ENCODE measurements at regions not wholly inside any gene's neighbourhood (a gene's known extent, or its start where the extent isn't known, plus 50 kb on each side); places are given as distances from the start of the nearest gene placed in this dataset.

- ChIA-PET RAD21 (ENCODE audit: low non-redundant PET in 1 of 2, low total read pairs in 2 of 2, uncharacterized antibody in 2 of 2, unreplicated experiment in 2 of 2) (no interaction called here), CTCF (no interaction called here), POLR2A (no interaction called here)
- H3K27ac ChIP-seq (ENCODE audit: low read depth, low read length) = no peak overlapping the region
- H4K20me1 ChIP-seq (ENCODE audit: insufficient read depth) = no peaks in the 10 kb centered on the region
- H2AFZ ChIP-seq (ENCODE audit: low read depth, low read length, poor library complexity, severe bottlenecking) = no peak overlapping the region
- H3K4me3 ChIP-seq (replicated peaks in 1 of 2; ENCODE audit: low read depth in 1 of 2, low read length in 2 of 2) = no peak overlapping the region
- intact Hi-C loops (cut with micrococcal nuclease) = no loop called here
- ATAC-seq (no peak), DNase-seq (ENCODE audit: low read depth, low spot score) (no peak)
- no peaks in the 10 kb centered on the region for H3K27me3 ChIP-seq (ENCODE audit: insufficient read depth, low read length)
- no peak overlapping the region for H3K9ac ChIP-seq (ENCODE audit: low read length)
- no peaks in the 10 kb centered on the region for H3K9me2 ChIP-seq (ENCODE audit: insufficient read depth)
- H3K79me2 ChIP-seq (ENCODE audit: insufficient read depth, low read length) = no peaks in the 10 kb centered on the region
- no peaks in the 10 kb centered on the region for H3K36me3 ChIP-seq (ENCODE audit: control insufficient read depth in 1 of 2, insufficient read depth in 2 of 2, low read length in 2 of 2)
- no TSS peak for BruUV-seq (replicated peaks)
- no peak overlapping the region for H3K4me2 ChIP-seq (ENCODE audit: low read length)
- no peaks in the 10 kb centered on the region for H3K9me3 ChIP-seq (ENCODE audit: control insufficient read depth in 1 of 2, insufficient read depth in 1 of 2, low read depth in 1 of 2, low read length in 2 of 2)
- peaks cover 0 to 6% of the 10 kb centered on the region in 2 experiments; a peak in 1 of 4 replicates for H3K4me1 ChIP-seq (ENCODE audit: control insufficient read depth in 1 of 2, insufficient read depth in 2 of 2, low read length in 2 of 2)
- TF ChIP-seq EZH2 (IDR thresholded peaks at IDR 0.05) (no peak), SRF (IDR thresholded peaks at IDR 0.05; ENCODE audit: low read depth) (no peak), ZNF274 (IDR thresholded peaks at IDR 0.05; ENCODE audit: low read depth, low read length) (no peak), SP1 (IDR thresholded peaks at IDR 0.05; ENCODE audit: low read depth) (no peak; the same call in 1 of the 2 replicates), EZH2phosphoT487 (IDR thresholded peaks at IDR 0.05; ENCODE audit: borderline replicate concordance) (no peak), POLR2AphosphoS5 (IDR thresholded peaks at IDR 0.05; ENCODE audit: low read depth, low read length) (no peak), SIN3A (IDR thresholded peaks at IDR 0.05; ENCODE audit: low read depth) (no peak), TCF7L2 (IDR thresholded peaks at IDR 0.05; ENCODE audit: borderline replicate concordance, extremely low read depth, insufficient read depth, insufficient read length) (no peak), EGR1 (IDR thresholded peaks at IDR 0.05; ENCODE audit: low read depth) (no peak), YY1 (IDR thresholded peaks at IDR 0.05; ENCODE audit: extremely low read depth, insufficient replicate concordance, low read depth, low read length) (no peak), JUND (IDR thresholded peaks at IDR 0.05) (no peak), CBX3 (IDR thresholded peaks at IDR 0.05; ENCODE audit: low read depth) (no peak), ATF3 (IDR thresholded peaks at IDR 0.05) (no peak), RAD21 (IDR thresholded peaks at IDR 0.05; ENCODE audit: low read depth) (no peak), ELF1 (IDR thresholded peaks at IDR 0.05; ENCODE audit: borderline replicate concordance, low read depth) (no peak)
- TF ChIP-seq, protein P1, sequence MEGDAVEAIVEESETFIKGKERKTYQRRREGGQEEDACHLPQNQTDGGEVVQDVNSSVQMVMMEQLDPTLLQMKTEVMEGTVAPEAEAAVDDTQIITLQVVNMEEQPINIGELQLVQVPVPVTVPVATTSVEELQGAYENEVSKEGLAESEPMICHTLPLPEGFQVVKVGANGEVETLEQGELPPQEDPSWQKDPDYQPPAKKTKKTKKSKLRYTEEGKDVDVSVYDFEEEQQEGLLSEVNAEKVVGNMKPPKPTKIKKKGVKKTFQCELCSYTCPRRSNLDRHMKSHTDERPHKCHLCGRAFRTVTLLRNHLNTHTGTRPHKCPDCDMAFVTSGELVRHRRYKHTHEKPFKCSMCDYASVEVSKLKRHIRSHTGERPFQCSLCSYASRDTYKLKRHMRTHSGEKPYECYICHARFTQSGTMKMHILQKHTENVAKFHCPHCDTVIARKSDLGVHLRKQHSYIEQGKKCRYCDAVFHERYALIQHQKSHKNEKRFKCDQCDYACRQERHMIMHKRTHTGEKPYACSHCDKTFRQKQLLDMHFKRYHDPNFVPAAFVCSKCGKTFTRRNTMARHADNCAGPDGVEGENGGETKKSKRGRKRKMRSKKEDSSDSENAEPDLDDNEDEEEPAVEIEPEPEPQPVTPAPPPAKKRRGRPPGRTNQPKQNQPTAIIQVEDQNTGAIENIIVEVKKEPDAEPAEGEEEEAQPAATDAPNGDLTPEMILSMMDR (IDR thresholded peaks at IDR 0.05 in 2 of 3, conservative IDR thresholded peaks at IDR 0.05 in 1 of 3; ENCODE audit: borderline replicate concordance in 1 of 3, insufficient read depth in 1 of 3, low read depth in 2 of 3, low read length in 2 of 3) = no peak
- TF ChIP-seq, protein P2, sequence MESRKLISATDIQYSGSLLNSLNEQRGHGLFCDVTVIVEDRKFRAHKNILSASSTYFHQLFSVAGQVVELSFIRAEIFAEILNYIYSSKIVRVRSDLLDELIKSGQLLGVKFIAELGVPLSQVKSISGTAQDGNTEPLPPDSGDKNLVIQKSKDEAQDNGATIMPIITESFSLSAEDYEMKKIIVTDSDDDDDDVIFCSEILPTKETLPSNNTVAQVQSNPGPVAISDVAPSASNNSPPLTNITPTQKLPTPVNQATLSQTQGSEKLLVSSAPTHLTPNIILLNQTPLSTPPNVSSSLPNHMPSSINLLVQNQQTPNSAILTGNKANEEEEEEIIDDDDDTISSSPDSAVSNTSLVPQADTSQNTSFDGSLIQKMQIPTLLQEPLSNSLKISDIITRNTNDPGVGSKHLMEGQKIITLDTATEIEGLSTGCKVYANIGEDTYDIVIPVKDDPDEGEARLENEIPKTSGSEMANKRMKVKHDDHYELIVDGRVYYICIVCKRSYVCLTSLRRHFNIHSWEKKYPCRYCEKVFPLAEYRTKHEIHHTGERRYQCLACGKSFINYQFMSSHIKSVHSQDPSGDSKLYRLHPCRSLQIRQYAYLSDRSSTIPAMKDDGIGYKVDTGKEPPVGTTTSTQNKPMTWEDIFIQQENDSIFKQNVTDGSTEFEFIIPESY (IDR thresholded peaks at IDR 0.05; ENCODE audit: extremely low read depth, insufficient replicate concordance, low read length) = no peak
These were observed 58.4 kb upstream of the PSMA1 start for GRCh38 chr11:14578541-14578956.

All from HCT116 (cell line).